Trophoblast cell (in vitro differentiated cells and primary cell): ENCODE measurements at regions not wholly inside any gene's neighbourhood (a gene's known extent, or its start where the extent isn't known, plus 50 kb on each side); places are given as distances from the start of the nearest gene placed in this dataset.

Experiments
- DNase-seq, 2 donors: peaks; one replicate each; pipeline ENCODE4 v3.0.0-alpha.2; 2016
- H2AFZ ChIP-seq: 2 replicates; pipeline ENCODE4 v1.6.1; 2013; ENCODE audit warnings: low read length, moderate library complexity, mild to moderate bottlenecking; ENCODE audit not compliant: insufficient read depth, poor library complexity
- H2AK5ac ChIP-seq: 2 replicates; pipeline ENCODE4 v1.6.1; 2013; ENCODE audit warnings: mild to moderate bottlenecking, low read length
- H2BK120ac ChIP-seq: 2 replicates; pipeline ENCODE4 v1.6.1; 2013; ENCODE audit warnings: low read length, mild to moderate bottlenecking, moderate library complexity; ENCODE audit not compliant: insufficient read depth, poor library complexity
- H2BK12ac ChIP-seq: 2 replicates; pipeline ENCODE4 v1.6.1; 2013; ENCODE audit warnings: mild to moderate bottlenecking, low read length, moderate library complexity
- H2BK5ac ChIP-seq: 2 replicates; pipeline ENCODE4 v1.6.1; 2013; ENCODE audit warnings: low read length, low read depth, moderate library complexity, mild to moderate bottlenecking; ENCODE audit not compliant: poor library complexity
- H3K14ac ChIP-seq: 2 replicates; pipeline ENCODE4 v1.6.1; 2013; ENCODE audit warnings: mild to moderate bottlenecking, low read length
- H3K18ac ChIP-seq: 2 replicates; pipeline ENCODE4 v1.6.1; 2013; ENCODE audit warnings: mild to moderate bottlenecking, low read length
- H3K23ac ChIP-seq: 2 replicates; pipeline ENCODE4 v1.6.1; 2013; ENCODE audit warnings: low read length
- H3K27ac ChIP-seq: 2 replicates; pipeline ENCODE4 v1.5.1; 2013; ENCODE audit warnings: low read depth, mild to moderate bottlenecking, inconsistent platforms, low read length, moderate library complexity
- H3K27me3 ChIP-seq: 2 replicates; pipeline ENCODE4 v1.6.1; 2013; ENCODE audit warnings: inconsistent platforms, mild to moderate bottlenecking, low read length, moderate library complexity; ENCODE audit not compliant: insufficient read depth
- H3K36me3 ChIP-seq, 2 experiments: 1 replicate in 1 of 2; 2 replicates in 1 of 2; pipeline ENCODE4 v1.6.1; 2013; ENCODE audit warnings: low read length in 2 of 2, mild to moderate bottlenecking in 2 of 2, moderate library complexity in 1 of 2; ENCODE audit not compliant: insufficient read depth in 2 of 2, control insufficient read depth in 1 of 2
- H3K4ac ChIP-seq: 2 replicates; pipeline ENCODE4 v1.6.1; 2013; ENCODE audit warnings: low read depth, mild to moderate bottlenecking, low read length, moderate library complexity
- H3K4me1 ChIP-seq, 2 experiments: 1 replicate in 1 of 2; 2 replicates in 1 of 2; pipeline ENCODE4 v1.6.1; 2013; ENCODE audit warnings: low read length in 2 of 2, mild to moderate bottlenecking in 2 of 2, moderate library complexity in 1 of 2; ENCODE audit not compliant: insufficient read depth in 2 of 2, control insufficient read depth in 1 of 2
- H3K4me2 ChIP-seq: 2 replicates; pipeline ENCODE4 v1.6.1; 2013; ENCODE audit warnings: inconsistent platforms, mild to moderate bottlenecking, low read length, moderate library complexity
- H3K4me3 ChIP-seq: 2 replicates; pipeline ENCODE4 v1.5.1; 2013; ENCODE audit warnings: mild to moderate bottlenecking, low read depth, low read length, inconsistent platforms
- H3K79me1 ChIP-seq: one replicate; pipeline ENCODE4 v1.6.1; 2013; ENCODE audit warnings: low read length
- H3K79me2 ChIP-seq: 2 replicates; pipeline ENCODE4 v1.6.1; 2013; ENCODE audit warnings: low read length, mild to moderate bottlenecking; ENCODE audit not compliant: control insufficient read depth, insufficient read depth, poor library complexity
- H3K9ac ChIP-seq: 2 replicates; pipeline ENCODE4 v1.6.1; 2013; ENCODE audit warnings: mild to moderate bottlenecking, low read length
- H3K9me3 ChIP-seq: 2 replicates; pipeline ENCODE4 v1.6.1; 2013; ENCODE audit warnings: low read depth, mild to moderate bottlenecking, control low read depth, inconsistent platforms, low read length; ENCODE audit not compliant: insufficient read depth
- H4K12ac ChIP-seq: 2 replicates; pipeline ENCODE4 v1.6.1; 2013; ENCODE audit warnings: low read depth, mild to moderate bottlenecking, low read length, moderate library complexity
- H4K8ac ChIP-seq: 2 replicates; pipeline ENCODE4 v1.6.1; 2013; ENCODE audit warnings: low read depth, mild to moderate bottlenecking, low read length, moderate library complexity
- H4K91ac ChIP-seq: one replicate; pipeline ENCODE4 v1.6.1; 2013; ENCODE audit warnings: low read depth, mild to moderate bottlenecking, low read length, moderate library complexity
- WGBS: extraction: QIAGEN DNeasy Blood & Tissue Kit; methylation state at CpG from one replicate; pipeline ENCODE4 v1.1.7; 2013; ENCODE audit warnings: missing lambda C conversion rate; ENCODE audit not compliant: insufficient read length, insufficient coverage; ENCODE audit errors: extremely low coverage; 5-methylcytosine and 5-hydroxymethylcytosine counted together

- DNase-seq, result no peak
- H3K14ac ChIP-seq, result no peak overlapping the region
- no peak overlapping the region for H2BK12ac ChIP-seq
- H2AFZ ChIP-seq, result no peak overlapping the region
- no peak overlapping the region for H2BK120ac ChIP-seq
- H3K9me3 ChIP-seq, result no peaks in the 10 kb centered on the region
- no peak overlapping the region for H3K4me3 ChIP-seq
- no peak overlapping the region for H3K18ac ChIP-seq
- WGBS, result no CpG with 5 or more reads among the region's 9 CpGs
- H3K4me2 ChIP-seq, result no peak overlapping the region
- no peak overlapping the region for H4K91ac ChIP-seq
- no peak overlapping the region for H3K27ac ChIP-seq
- H3K9ac ChIP-seq, result no peak overlapping the region
- no peak overlapping the region for H4K8ac ChIP-seq
- H4K12ac ChIP-seq, result no peak overlapping the region
- no peaks in the 10 kb centered on the region for H3K4me1 ChIP-seq
- H3K27me3 ChIP-seq, result no peaks in the 10 kb centered on the region
- no peaks in the 10 kb centered on the region for H3K36me3 ChIP-seq
- H2AK5ac ChIP-seq, result no peak overlapping the region
- H3K4ac ChIP-seq, result no peak overlapping the region
- H2BK5ac ChIP-seq, result no peak overlapping the region
- H3K79me1 ChIP-seq, result no peaks in the 10 kb centered on the region
- H3K23ac ChIP-seq, result no peak overlapping the region
- H3K79me2 ChIP-seq, result no peaks in the 10 kb centered on the region
Observed at GRCh38 chr2:84243788-84244733, 215.0 kb downstream of the SUCLG1 start.

GRCh38 chr2:84238907-84239306, 220.2 kb downstream of the SUCLG1 start:
- no CpG with 5 or more reads among the region's 2 CpGs for WGBS
- no peaks in the 10 kb centered on the region for H3K4me1 ChIP-seq
- no peaks in the 10 kb centered on the region for H3K79me2 ChIP-seq

DNA sequence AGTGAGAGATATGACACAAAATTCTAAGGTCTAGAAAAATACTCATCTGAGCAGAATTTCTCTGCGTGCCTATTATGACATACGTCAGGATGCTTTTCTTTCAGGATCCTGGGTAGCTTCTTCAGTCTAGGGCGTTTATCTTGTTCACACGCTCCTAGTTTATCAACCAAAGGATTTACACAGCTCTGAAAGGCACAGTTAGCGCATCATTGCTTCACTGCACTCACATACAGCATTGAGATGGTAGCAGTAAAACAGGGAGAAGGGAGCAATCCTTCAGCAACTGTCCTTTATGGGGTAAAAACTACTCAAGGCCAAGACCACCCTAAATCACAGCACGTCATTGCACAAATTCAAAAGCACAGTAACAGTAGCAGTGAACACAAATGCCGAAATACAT, 222.8 kb downstream of the SUCLG1 start:
- no peak overlapping the region for H3K18ac ChIP-seq
- H4K91ac ChIP-seq, result no peak overlapping the region
- H3K36me3 ChIP-seq, result no peaks in the 10 kb centered on the region
- H3K4me2 ChIP-seq, result no peak overlapping the region
- H3K4me1 ChIP-seq, result no peaks in the 10 kb centered on the region
- no peak overlapping the region for H2AK5ac ChIP-seq
- H3K4ac ChIP-seq, result no peak overlapping the region
- H4K8ac ChIP-seq, result no peak overlapping the region
- H3K27ac ChIP-seq, result no peak overlapping the region
- H3K79me2 ChIP-seq, result no peaks in the 10 kb centered on the region
- no peaks in the 10 kb centered on the region for H3K9me3 ChIP-seq
- DNase-seq, result no peak
- H3K14ac ChIP-seq, result no peak overlapping the region
- no peak overlapping the region for H2BK120ac ChIP-seq
- H2BK12ac ChIP-seq, result no peak overlapping the region
- no peak overlapping the region for H4K12ac ChIP-seq
- no peak overlapping the region for H3K23ac ChIP-seq
- no peak overlapping the region for H2BK5ac ChIP-seq
- H3K9ac ChIP-seq, result no peak overlapping the region
- no peaks in the 10 kb centered on the region for H3K27me3 ChIP-seq
- no peak overlapping the region for H2AFZ ChIP-seq
- no peaks in the 10 kb centered on the region for H3K79me1 ChIP-seq
- no peak overlapping the region for H3K4me3 ChIP-seq
- WGBS, result no CpG with 5 or more reads among the region's 7 CpGs

More at GRCh38 chr2:84238907-84239306, 220.2 kb downstream of the SUCLG1 start:
- Histone ChIP-seq H4K91ac (no peak overlapping the region), H3K9me3 (no peaks in the 10 kb centered on the region), H4K12ac (no peak overlapping the region), H3K23ac (no peak overlapping the region), H3K79me1 (no peaks in the 10 kb centered on the region), H3K36me3 (no peaks in the 10 kb centered on the region), H3K4me3 (no peak overlapping the region), H3K14ac (no peak overlapping the region), H3K4ac (no peak overlapping the region), H3K9ac (no peak overlapping the region), H2BK5ac (no peak overlapping the region), H2BK12ac (no peak overlapping the region), H3K4me2 (no peak overlapping the region), H2BK120ac (no peak overlapping the region), H3K18ac (no peak overlapping the region), H2AFZ (no peak overlapping the region), H3K27ac (no peak overlapping the region), H4K8ac (no peak overlapping the region), H3K27me3 (no peaks in the 10 kb centered on the region), H2AK5ac (no peak overlapping the region)
- no peak for DNase-seq

GRCh38 chr2:84234103-84234502, 225.0 kb downstream of the SUCLG1 start:
- H2AFZ ChIP-seq, result no peak overlapping the region
- DNase-seq, result no peak
- no peak overlapping the region for H2BK120ac ChIP-seq
- H3K23ac ChIP-seq, result no peak overlapping the region
- no peak overlapping the region for H4K12ac ChIP-seq
- H3K18ac ChIP-seq, result no peak overlapping the region
- H3K27ac ChIP-seq, result no peak overlapping the region
- no peaks in the 10 kb centered on the region for H3K79me1 ChIP-seq
- H3K79me2 ChIP-seq, result no peaks in the 10 kb centered on the region
- WGBS, result no CpG with 5 or more reads among the region's 6 CpGs
- no peak overlapping the region for H3K14ac ChIP-seq
- H3K36me3 ChIP-seq, result no peaks in the 10 kb centered on the region
- no peak overlapping the region for H2AK5ac ChIP-seq
- no peaks in the 10 kb centered on the region for H3K4me1 ChIP-seq
- no peak overlapping the region for H2BK5ac ChIP-seq
- H3K9me3 ChIP-seq, result no peaks in the 10 kb centered on the region
- no peak overlapping the region for H4K8ac ChIP-seq
- H3K27me3 ChIP-seq, result no peaks in the 10 kb centered on the region
- H2BK12ac ChIP-seq, result no peak overlapping the region
- no peak overlapping the region for H3K9ac ChIP-seq
- no peak overlapping the region for H4K91ac ChIP-seq
- no peak overlapping the region for H3K4me3 ChIP-seq
- no peak overlapping the region for H3K4ac ChIP-seq
- H3K4me2 ChIP-seq, result no peak overlapping the region
